OCI-LY7 (cell line): ENCODE measurements at regions not wholly inside any gene's neighbourhood (a gene's known extent, or its start where the extent isn't known, plus 50 kb on each side); places are given as distances from the start of the nearest gene placed in this dataset.

Source experiments
- EZH2phosphoT487 ChIP-seq: fragments of 200-600 bp; sonication (generic); IDR thresholded peaks from 2 replicates; pipeline ENCODE4 v1.6.1; 2018; ENCODE audit warnings: low read depth, borderline replicate concordance, mild to moderate bottlenecking, mixed run types, antibody characterized with exemption, low read length, moderate library complexity, mixed read lengths
- TF ChIP-seq, protein P1 (sequence below): fragments of 200-600 bp; sonication (generic); conservative IDR thresholded peaks from 2 replicates; pipeline ENCODE4 v1.5.1; 2014; ENCODE audit warnings: mild to moderate bottlenecking, antibody characterized with exemption, low read length, moderate library complexity, mixed read lengths

DNA sequence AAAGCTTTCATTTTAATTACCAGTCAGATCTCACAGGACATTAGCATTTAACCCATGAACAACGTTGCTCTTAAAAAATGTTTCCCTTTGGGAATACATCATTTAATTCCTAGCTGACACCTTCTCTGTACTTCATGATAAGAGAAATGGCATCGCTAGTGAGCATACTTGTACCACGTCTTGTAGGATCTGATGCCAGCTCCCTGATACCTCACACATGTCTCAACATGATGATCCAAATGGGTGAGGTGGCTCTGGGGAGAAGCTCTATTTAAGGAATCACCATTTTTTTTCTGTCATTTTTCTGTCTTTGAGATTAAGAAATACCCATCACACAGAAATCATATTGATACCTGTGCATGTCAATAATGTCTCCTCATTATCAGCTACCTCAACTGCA is 772.1 kb upstream of the CA10 start:
- TF ChIP-seq, protein P1, sequence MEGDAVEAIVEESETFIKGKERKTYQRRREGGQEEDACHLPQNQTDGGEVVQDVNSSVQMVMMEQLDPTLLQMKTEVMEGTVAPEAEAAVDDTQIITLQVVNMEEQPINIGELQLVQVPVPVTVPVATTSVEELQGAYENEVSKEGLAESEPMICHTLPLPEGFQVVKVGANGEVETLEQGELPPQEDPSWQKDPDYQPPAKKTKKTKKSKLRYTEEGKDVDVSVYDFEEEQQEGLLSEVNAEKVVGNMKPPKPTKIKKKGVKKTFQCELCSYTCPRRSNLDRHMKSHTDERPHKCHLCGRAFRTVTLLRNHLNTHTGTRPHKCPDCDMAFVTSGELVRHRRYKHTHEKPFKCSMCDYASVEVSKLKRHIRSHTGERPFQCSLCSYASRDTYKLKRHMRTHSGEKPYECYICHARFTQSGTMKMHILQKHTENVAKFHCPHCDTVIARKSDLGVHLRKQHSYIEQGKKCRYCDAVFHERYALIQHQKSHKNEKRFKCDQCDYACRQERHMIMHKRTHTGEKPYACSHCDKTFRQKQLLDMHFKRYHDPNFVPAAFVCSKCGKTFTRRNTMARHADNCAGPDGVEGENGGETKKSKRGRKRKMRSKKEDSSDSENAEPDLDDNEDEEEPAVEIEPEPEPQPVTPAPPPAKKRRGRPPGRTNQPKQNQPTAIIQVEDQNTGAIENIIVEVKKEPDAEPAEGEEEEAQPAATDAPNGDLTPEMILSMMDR, result no peak
- TF ChIP-seq EZH2phosphoT487, result no peak
